ENCODE measurements at regions not wholly inside any gene's neighbourhood (a gene's known extent, or its start where the extent isn't known, plus 50 kb on each side); places are given as distances from the start of the nearest gene placed in this dataset.
"Not testable (repeated sequence)": the region's sequence is repeated elsewhere in the genome, so short reads cannot be mapped to it uniquely, and the experiment has no call there.

DNA sequence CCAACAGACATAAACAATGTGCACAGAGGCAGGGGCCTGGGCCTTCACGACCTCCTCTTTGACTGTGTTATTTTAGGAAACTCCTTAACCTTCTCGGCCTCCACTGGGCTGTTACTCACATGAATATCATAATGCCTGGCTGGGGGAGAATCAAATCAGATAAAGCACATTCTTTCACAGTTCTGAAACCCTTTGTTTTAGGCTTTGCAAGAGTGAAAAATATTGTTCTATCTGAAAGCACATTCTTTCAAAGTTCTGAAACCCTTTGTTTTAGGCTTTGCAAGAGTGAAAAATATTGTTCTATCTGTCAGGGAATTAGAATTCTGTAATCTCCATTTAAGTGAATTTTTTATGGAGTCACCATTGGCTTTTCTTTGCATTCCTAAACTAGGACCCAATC is 50.7 kb upstream of the SYNDIG1 start:
- no peak for ATAC-seq (replicated peaks)
- Mint-ChIP-seq H3K27me3 (peaks cover 0 to 11% of the 10 kb centered on the region in 2 donors), H3K4me3 (no peak overlapping the region), H3K27ac (no peak overlapping the region), H3K9me3 (peaks cover 13 to 18% of the 10 kb centered on the region in 2 donors), H3K4me1 (no peaks in the 10 kb centered on the region), H3K36me3 (no peaks in the 10 kb centered on the region)
- no peak for DNase-seq

DNA sequence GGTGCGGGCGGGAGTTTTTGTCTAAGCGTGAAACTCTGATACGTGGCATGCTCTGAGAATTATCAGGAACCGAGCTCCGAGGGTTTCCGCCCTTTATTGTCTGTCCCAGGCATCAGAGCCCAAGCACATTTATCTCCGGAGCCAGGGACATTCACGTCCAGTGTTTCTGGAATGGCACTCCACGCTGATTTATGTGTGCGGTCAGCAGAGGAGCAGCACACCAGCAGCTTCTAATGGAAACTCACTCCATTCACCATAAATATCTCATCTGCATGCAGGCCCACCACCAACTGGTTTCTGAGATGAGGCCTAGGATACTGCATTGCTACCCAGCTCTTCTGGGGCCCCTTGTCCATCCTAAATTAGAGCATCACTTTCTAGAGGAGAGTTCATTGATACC is 51.9 kb upstream of the SYNDIG1 start:
- DNase-seq (no peak), ATAC-seq (replicated peaks) (no peak)
- H3K36me3 Mint-ChIP-seq, result no peaks in the 10 kb centered on the region
- H3K9me3 Mint-ChIP-seq, result peaks cover 13 to 18% of the 10 kb centered on the region in 2 donors
- H3K4me3 Mint-ChIP-seq, result no peak overlapping the region
- peaks cover 0 to 3% of the 10 kb centered on the region in 2 donors for H3K27me3 Mint-ChIP-seq
- H3K4me1 Mint-ChIP-seq, result no peaks in the 10 kb centered on the region
- H3K27ac Mint-ChIP-seq, result no peak overlapping the region

DNA sequence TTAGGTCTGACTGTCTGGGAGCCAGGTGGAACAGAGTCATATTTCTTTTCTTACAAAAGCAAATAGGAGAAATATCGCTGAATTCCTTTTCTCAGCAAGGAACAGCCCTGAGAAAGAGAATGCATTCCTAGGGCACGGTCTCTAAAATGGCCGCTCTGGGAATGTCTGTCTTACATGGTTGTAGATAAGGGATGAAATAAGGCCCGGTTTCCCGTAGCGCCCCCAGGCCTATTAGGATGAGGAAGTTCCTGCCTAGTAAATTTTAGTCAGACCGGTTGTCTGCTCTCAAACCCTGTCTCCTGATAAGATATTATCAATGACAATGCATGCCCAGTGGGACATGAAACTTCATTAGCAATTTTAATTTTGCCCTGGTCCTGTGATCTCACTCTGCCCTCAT is 54.0 kb upstream of the SYNDIG1 start:
- not testable (repeated sequence) for H3K4me3 Mint-ChIP-seq; DNase-seq; H3K4me1 Mint-ChIP-seq; H3K27me3 Mint-ChIP-seq; H3K27ac Mint-ChIP-seq; H3K36me3 Mint-ChIP-seq; ATAC-seq (replicated peaks)
- peaks cover 13 to 18% of the 10 kb centered on the region in 2 donors for H3K9me3 Mint-ChIP-seq

GRCh38 chr20:24411834-24412216 is 57.6 kb upstream of the SYNDIG1 start:
- Mint-ChIP-seq H3K4me1 (peaks cover 0 to 2% of the 10 kb centered on the region in 2 donors), H3K9me3 (peaks cover 12 to 16% of the 10 kb centered on the region in 2 donors), H3K4me3 (no peak overlapping the region), H3K36me3 (no peaks in the 10 kb centered on the region), H3K27ac (no peak overlapping the region), H3K27me3 (peaks cover 6 to 11% of the 10 kb centered on the region in 2 donors)
- ATAC-seq (replicated peaks), result no peak
- no peak for DNase-seq

DNA sequence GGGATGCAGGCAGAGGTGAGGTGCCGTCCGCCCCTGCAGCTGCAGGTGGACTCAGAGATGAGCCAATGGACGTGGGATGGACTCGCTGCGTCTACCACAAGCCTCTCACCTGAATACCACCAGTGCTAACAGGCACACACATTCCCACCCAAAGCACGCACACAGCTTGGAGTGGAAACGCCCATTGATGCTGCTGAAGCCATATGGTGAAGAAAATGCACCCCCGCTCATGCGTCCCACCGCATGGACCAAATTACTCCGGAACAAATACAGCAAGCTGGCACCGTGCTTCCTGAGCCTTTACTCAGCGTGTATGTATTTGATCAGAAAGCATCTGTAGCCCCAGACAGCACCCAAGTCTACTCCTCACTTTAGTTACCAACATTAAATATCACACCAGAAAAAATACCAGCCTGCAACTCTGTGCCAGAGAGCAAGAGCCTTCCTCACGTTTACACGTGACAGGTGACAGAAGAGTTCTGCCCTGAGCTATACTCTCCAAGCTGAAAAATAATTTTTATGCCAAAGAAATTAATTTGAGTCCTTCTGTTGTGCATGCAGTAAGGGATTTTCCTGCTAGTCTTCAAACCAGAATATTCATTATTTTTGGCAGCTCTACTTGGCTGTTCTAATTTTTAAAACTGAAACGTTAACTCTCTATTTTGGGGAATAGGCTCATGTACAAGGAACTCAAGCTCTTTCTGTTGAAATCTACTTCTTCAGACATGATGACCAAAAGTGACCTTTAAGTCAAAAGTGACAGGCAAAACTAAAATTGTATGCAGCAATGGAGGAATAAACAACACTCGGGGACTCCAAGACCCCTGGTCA is 58.2 kb upstream of the SYNDIG1 start:
- Mint-ChIP-seq H3K27me3 (peaks cover 6 to 11% of the 10 kb centered on the region in 2 donors), H3K27ac (no peak overlapping the region), H3K4me3 (no peak overlapping the region), H3K9me3 (peaks cover 9 to 11% of the 10 kb centered on the region in 2 donors), H3K36me3 (no peaks in the 10 kb centered on the region), H3K4me1 (peaks cover 2 to 6% of the 10 kb centered on the region in 2 donors)
- ATAC-seq (replicated peaks) (no peak), DNase-seq (no peak)

- no peak for ATAC-seq (replicated peaks)
- Mint-ChIP-seq H3K27ac (peak overlapping the region; percentile 31), H3K4me3 (no peak overlapping the region), H3K9me3 (no peaks in the 10 kb centered on the region), H3K36me3 (no peaks in the 10 kb centered on the region), H3K4me1 (peaks cover 2 to 6% of the 10 kb centered on the region in 2 donors), H3K27me3 (peaks cover 12 to 19% of the 10 kb centered on the region in 2 donors)
- no peak for DNase-seq
Observed at GRCh38 chr20:24407151-24407550, 62.3 kb upstream of the SYNDIG1 start.

- ATAC-seq (replicated peaks), result peak; percentile 52 to 72
Observed at GRCh38 chr20:24406750-24407149, 62.7 kb upstream of the SYNDIG1 start.

GRCh38 chr20:24406251-24406650 is 63.2 kb upstream of the SYNDIG1 start:
- DNase-seq (no peak), ATAC-seq (replicated peaks) (no peak)
- Mint-ChIP-seq H3K36me3 (no peaks in the 10 kb centered on the region), H3K27ac (no peak overlapping the region), H3K27me3 (peaks cover 12 to 19% of the 10 kb centered on the region in 2 donors), H3K4me3 (no peak overlapping the region), H3K9me3 (no peaks in the 10 kb centered on the region), H3K4me1 (peaks cover 2 to 6% of the 10 kb centered on the region in 2 donors)

More at GRCh38 chr20:24406750-24407149, 62.7 kb upstream of the SYNDIG1 start:
- H3K27me3 Mint-ChIP-seq, result peaks cover 12 to 19% of the 10 kb centered on the region in 2 donors
- peaks cover 2 to 6% of the 10 kb centered on the region in 2 donors for H3K4me1 Mint-ChIP-seq
- H3K27ac Mint-ChIP-seq, result peak overlapping the region; percentile 31
- H3K9me3 Mint-ChIP-seq, result no peaks in the 10 kb centered on the region
- no peaks in the 10 kb centered on the region for H3K36me3 Mint-ChIP-seq
- H3K4me3 Mint-ChIP-seq, result no peak overlapping the region
- no peak for DNase-seq

DNA sequence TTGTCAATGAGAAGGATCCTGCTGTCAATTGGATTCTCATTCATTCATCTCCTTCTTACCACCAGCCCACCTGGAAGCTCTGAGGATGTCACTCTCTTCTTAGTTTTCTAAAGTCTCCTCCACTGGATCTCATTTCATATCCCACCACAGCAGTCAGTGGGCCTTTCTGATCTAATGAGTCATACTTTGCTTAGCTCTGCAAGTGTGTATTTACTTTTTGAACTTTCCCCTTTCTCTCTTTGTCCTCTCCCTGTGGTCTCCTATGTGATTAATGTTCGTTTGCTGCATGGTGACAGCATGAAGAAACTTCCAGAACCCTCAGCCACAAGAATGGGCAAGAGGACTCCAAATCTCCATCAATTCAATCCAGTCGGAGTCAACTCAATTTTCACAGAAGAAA is 63.6 kb upstream of the SYNDIG1 start:
- no peaks in the 10 kb centered on the region for H3K36me3 Mint-ChIP-seq
- H3K4me1 Mint-ChIP-seq, result peaks cover 2 to 6% of the 10 kb centered on the region in 2 donors
- H3K4me3 Mint-ChIP-seq, result no peak overlapping the region
- no peak overlapping the region for H3K27ac Mint-ChIP-seq
- peaks cover 0 to 2% of the 10 kb centered on the region in 2 donors for H3K9me3 Mint-ChIP-seq
- ATAC-seq (replicated peaks) (no peak), DNase-seq (no peak)
- peaks cover 12 to 19% of the 10 kb centered on the region in 2 donors for H3K27me3 Mint-ChIP-seq

GRCh38 chr20:24403406-24403805 is 66.0 kb upstream of the SYNDIG1 start:
- DNase-seq (no peak), ATAC-seq (replicated peaks) (no peak)
- H3K27ac Mint-ChIP-seq, result no peak overlapping the region
- H3K27me3 Mint-ChIP-seq, result peaks cover 6 to 15% of the 10 kb centered on the region in 2 donors
- peaks cover 5 to 10% of the 10 kb centered on the region in 2 donors for H3K9me3 Mint-ChIP-seq
- peaks cover 2 to 6% of the 10 kb centered on the region in 2 donors for H3K4me1 Mint-ChIP-seq
- H3K36me3 Mint-ChIP-seq, result no peaks in the 10 kb centered on the region
- no peak overlapping the region for H3K4me3 Mint-ChIP-seq

GRCh38 chr20:24402188-24402587 is 67.2 kb upstream of the SYNDIG1 start:
- no peak for ATAC-seq (replicated peaks)
- no peaks in the 10 kb centered on the region for H3K36me3 Mint-ChIP-seq
- H3K9me3 Mint-ChIP-seq, result peaks cover 11 to 12% of the 10 kb centered on the region in 2 donors
- DNase-seq, result no peak
- H3K4me1 Mint-ChIP-seq, result peaks cover 2 to 6% of the 10 kb centered on the region in 2 donors
- peaks cover 6 to 8% of the 10 kb centered on the region in 2 donors for H3K27me3 Mint-ChIP-seq
- no peak overlapping the region for H3K4me3 Mint-ChIP-seq
- H3K27ac Mint-ChIP-seq, result no peak overlapping the region

GRCh38 chr20:24395151-24395550 is 74.3 kb upstream of the SYNDIG1 start:
- H3K9me3 Mint-ChIP-seq, result peaks cover 9 to 12% of the 10 kb centered on the region in 2 donors
- peaks cover 0 to 3% of the 10 kb centered on the region in 2 donors for H3K4me1 Mint-ChIP-seq
- no peaks in the 10 kb centered on the region for H3K36me3 Mint-ChIP-seq
- no peak overlapping the region for H3K4me3 Mint-ChIP-seq
- H3K27me3 Mint-ChIP-seq, result peaks cover 8 to 13% of the 10 kb centered on the region in 2 donors
- ATAC-seq (replicated peaks), result no peak
- DNase-seq, result no peak
- no peak overlapping the region for H3K27ac Mint-ChIP-seq

DNA sequence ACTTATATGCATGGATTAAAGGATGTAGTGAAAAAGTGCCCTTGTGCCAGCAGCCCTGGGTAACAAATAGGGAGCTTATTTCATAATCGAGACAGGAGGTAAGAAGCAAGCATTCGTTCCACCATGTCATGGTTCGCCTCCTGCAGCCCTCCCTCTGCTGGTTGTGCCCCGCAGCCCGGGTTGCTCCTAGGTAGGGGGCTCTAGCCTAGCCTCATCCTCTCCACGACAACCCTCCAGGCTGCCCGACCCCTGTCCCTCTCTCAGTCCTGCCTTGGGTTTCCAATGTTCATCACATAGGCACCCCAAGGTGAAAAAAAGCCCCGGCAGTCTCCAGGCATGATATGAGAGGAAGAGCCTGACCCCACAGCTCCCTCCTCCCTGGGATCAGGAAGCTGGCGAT is 75.5 kb upstream of the SYNDIG1 start:
- ATAC-seq (replicated peaks) (no peak), DNase-seq (no peak)
- H3K27ac Mint-ChIP-seq, result no peak overlapping the region
- H3K9me3 Mint-ChIP-seq, result peaks cover 6 to 9% of the 10 kb centered on the region in 2 donors
- no peaks in the 10 kb centered on the region for H3K36me3 Mint-ChIP-seq
- H3K4me1 Mint-ChIP-seq, result peaks cover 6 to 11% of the 10 kb centered on the region in 2 donors
- no peak overlapping the region for H3K4me3 Mint-ChIP-seq
- H3K27me3 Mint-ChIP-seq, result peaks cover 8 to 13% of the 10 kb centered on the region in 2 donors

- H3K27ac Mint-ChIP-seq, result no peak overlapping the region
- ATAC-seq (replicated peaks), result no peak
Observed at GRCh38 chr20:24392612-24393011, 76.8 kb upstream of the SYNDIG1 start.

GRCh38 chr20:24389686-24390085 is 79.7 kb upstream of the SYNDIG1 start:
- Mint-ChIP-seq H3K4me3 (no peak overlapping the region), H3K27ac (no peak overlapping the region), H3K4me1 (peaks cover 6 to 12% of the 10 kb centered on the region in 2 donors), H3K27me3 (peaks cover 8 to 13% of the 10 kb centered on the region in 2 donors), H3K36me3 (no peaks in the 10 kb centered on the region), H3K9me3 (no peaks in the 10 kb centered on the region)
- ATAC-seq (replicated peaks), result peak; percentile 79 to 84
- no peak for DNase-seq

More at GRCh38 chr20:24392612-24393011, 76.8 kb upstream of the SYNDIG1 start:
- DNase-seq, result no peak
- H3K9me3 Mint-ChIP-seq, result peaks cover 0 to 2% of the 10 kb centered on the region in 2 donors
- H3K4me3 Mint-ChIP-seq, result no peak overlapping the region
- H3K27me3 Mint-ChIP-seq, result peaks cover 8 to 13% of the 10 kb centered on the region in 2 donors
- H3K4me1 Mint-ChIP-seq, result peaks cover 6 to 12% of the 10 kb centered on the region in 2 donors
- no peaks in the 10 kb centered on the region for H3K36me3 Mint-ChIP-seq
